ENCODE measurements at regions not wholly inside any gene's neighbourhood (a gene's known extent, or its start where the extent isn't known, plus 50 kb on each side); places are given as distances from the start of the nearest gene placed in this dataset.

GRCh38 chr13:73717632-73718031, 416.6 kb downstream of the KLF12 start:
- peak overlapping the region; percentile 30 for H3K4me3 Mint-ChIP-seq
- no peak overlapping the region for H3K27ac Mint-ChIP-seq
- no peak for DNase-seq (ENCODE audit: low spot score)
- H3K4me1 Mint-ChIP-seq (ENCODE audit: low read depth): peaks cover 57% of the 10 kb centered on the region
- peaks cover 20% of the 10 kb centered on the region for H3K36me3 Mint-ChIP-seq (ENCODE audit: low read depth)
- H3K9me3 Mint-ChIP-seq: no peaks in the 10 kb centered on the region
- H3K27me3 Mint-ChIP-seq (ENCODE audit: insufficient read depth): peaks cover 6% of the 10 kb centered on the region
- intact Hi-C loops (cut with micrococcal nuclease): loop anchor here (1.0 to 10.0 kb wide), 8 partner anchors 105 to 1770 kb away; partner anchors contain the start of genes BORA, KLF12 and MZT1

GRCh38 chr13:73715911-73716510, 418.2 kb downstream of the KLF12 start:
- Mint-ChIP-seq H3K9me3 (no peaks in the 10 kb centered on the region), H3K36me3 (ENCODE audit: low read depth) (peaks cover 25% of the 10 kb centered on the region), H3K27me3 (ENCODE audit: insufficient read depth) (no peaks in the 10 kb centered on the region), H3K4me1 (ENCODE audit: low read depth) (peaks cover 47% of the 10 kb centered on the region), H3K27ac (peak overlapping the region; percentile 81), H3K4me3 (peak overlapping the region; percentile 55)
- intact Hi-C loops (cut with micrococcal nuclease): loop anchor here (1.0 to 10.0 kb wide), 10 partner anchors 14 to 1771 kb away; partner anchors contain the start of genes BORA, MZT1 and PIBF1
- no peak for DNase-seq (ENCODE audit: low spot score)

- DNase-seq (ENCODE audit: low spot score): peak; percentile 61
- Mint-ChIP-seq H3K4me3 (peak overlapping the region; percentile 55), H3K27ac (peak overlapping the region; percentile 81), H3K27me3 (ENCODE audit: insufficient read depth) (no peaks in the 10 kb centered on the region), H3K4me1 (ENCODE audit: low read depth) (peaks cover 47% of the 10 kb centered on the region), H3K36me3 (ENCODE audit: low read depth) (peaks cover 28% of the 10 kb centered on the region), H3K9me3 (no peaks in the 10 kb centered on the region)
- intact Hi-C loops (cut with micrococcal nuclease): loop anchor here (1.0 to 10.0 kb wide), 8 partner anchors 13 to 1772 kb away; partner anchors contain the start of genes BORA, MZT1 and PIBF1
Observed at GRCh38 chr13:73715114-73715910, 418.9 kb downstream of the KLF12 start.

GRCh38 chr13:73714522-73714921, 419.7 kb downstream of the KLF12 start:
- intact Hi-C loops (cut with micrococcal nuclease): loop anchor here (2.0 to 10.0 kb wide), 4 partner anchors 52 to 932 kb away; partner anchors contain the start of gene PIBF1
- Mint-ChIP-seq H3K27me3 (ENCODE audit: insufficient read depth) (no peaks in the 10 kb centered on the region), H3K4me1 (ENCODE audit: low read depth) (peaks cover 47% of the 10 kb centered on the region), H3K27ac (no peak overlapping the region), H3K36me3 (ENCODE audit: low read depth) (peaks cover 28% of the 10 kb centered on the region), H3K4me3 (peak overlapping the region; percentile 35), H3K9me3 (no peaks in the 10 kb centered on the region)
- DNase-seq (ENCODE audit: low spot score): no peak

- Mint-ChIP-seq H3K27me3 (ENCODE audit: insufficient read depth) (no peaks in the 10 kb centered on the region), H3K4me3 (no peak overlapping the region), H3K36me3 (ENCODE audit: low read depth) (peaks cover 18% of the 10 kb centered on the region), H3K4me1 (ENCODE audit: low read depth) (peaks cover 8% of the 10 kb centered on the region), H3K9me3 (no peaks in the 10 kb centered on the region), H3K27ac (no peak overlapping the region)
- intact Hi-C loops (cut with micrococcal nuclease): loop anchor here (1.0 to 10.0 kb wide), 6 partner anchors 294 to 1065 kb away; partner anchors contain the start of gene KLF5
- DNase-seq (ENCODE audit: low spot score): peak; percentile 47
Observed at GRCh38 chr13:73708393-73708985, 425.7 kb downstream of the KLF12 start.

- Mint-ChIP-seq H3K4me3 (no peak overlapping the region), H3K4me1 (ENCODE audit: low read depth) (peaks cover 23% of the 10 kb centered on the region), H3K36me3 (ENCODE audit: low read depth) (peaks cover 6% of the 10 kb centered on the region), H3K27ac (no peak overlapping the region), H3K27me3 (ENCODE audit: insufficient read depth) (no peaks in the 10 kb centered on the region), H3K9me3 (no peaks in the 10 kb centered on the region)
- intact Hi-C loops (cut with micrococcal nuclease): loop anchor here (5.0 to 10.0 kb wide), 2 partner anchors 290 to 1783 kb away; no protein-coding TSS in a partner anchor
- DNase-seq (ENCODE audit: low spot score): no peak
Observed at GRCh38 chr13:73704587-73704986, 429.6 kb downstream of the KLF12 start.

- no peak for DNase-seq (ENCODE audit: low spot score)
- Mint-ChIP-seq H3K36me3 (ENCODE audit: low read depth) (peaks cover 10% of the 10 kb centered on the region), H3K4me3 (no peak overlapping the region), H3K9me3 (no peaks in the 10 kb centered on the region), H3K27me3 (ENCODE audit: insufficient read depth) (no peaks in the 10 kb centered on the region), H3K27ac (no peak overlapping the region), H3K4me1 (ENCODE audit: low read depth) (peaks cover 23% of the 10 kb centered on the region)
- intact Hi-C loops (cut with micrococcal nuclease): loop anchor here (5.0 to 10.0 kb wide), 2 partner anchors 289 to 1784 kb away; no protein-coding TSS in a partner anchor
Observed at GRCh38 chr13:73703606-73704005, 430.6 kb downstream of the KLF12 start.

- Mint-ChIP-seq H3K9me3 (no peaks in the 10 kb centered on the region), H3K4me1 (ENCODE audit: low read depth) (peaks cover 27% of the 10 kb centered on the region), H3K27me3 (ENCODE audit: insufficient read depth) (no peaks in the 10 kb centered on the region), H3K27ac (peak overlapping the region; percentile 65), H3K4me3 (peak overlapping the region; percentile 50), H3K36me3 (ENCODE audit: low read depth) (peaks cover 11% of the 10 kb centered on the region)
- intact Hi-C loops (cut with micrococcal nuclease): loop anchor here (1.0 to 10.0 kb wide), 3 partner anchors 13 to 1785 kb away; no protein-coding TSS in a partner anchor
- peak; percentile 21 for DNase-seq (ENCODE audit: low spot score)
Observed at GRCh38 chr13:73702419-73703071, 431.7 kb downstream of the KLF12 start.

GRCh38 chr13:73701160-73701559, 433.0 kb downstream of the KLF12 start:
- DNase-seq (ENCODE audit: low spot score): no peak
- Mint-ChIP-seq H3K27me3 (ENCODE audit: insufficient read depth) (no peaks in the 10 kb centered on the region), H3K27ac (no peak overlapping the region), H3K9me3 (no peaks in the 10 kb centered on the region), H3K36me3 (ENCODE audit: low read depth) (peaks cover 13% of the 10 kb centered on the region), H3K4me3 (no peak overlapping the region), H3K4me1 (ENCODE audit: low read depth) (peaks cover 32% of the 10 kb centered on the region)
- intact Hi-C loops (cut with micrococcal nuclease): loop anchor here (5.0 to 10.0 kb wide), 2 partner anchors 286 to 1786 kb away; no protein-coding TSS in a partner anchor

GRCh38 chr13:73698859-73699258, 435.3 kb downstream of the KLF12 start:
- intact Hi-C loops (cut with micrococcal nuclease): no loop called here
- Mint-ChIP-seq H3K4me1 (ENCODE audit: low read depth) (peaks cover 28% of the 10 kb centered on the region), H3K27ac (no peak overlapping the region), H3K4me3 (no peak overlapping the region), H3K27me3 (ENCODE audit: insufficient read depth) (no peaks in the 10 kb centered on the region), H3K36me3 (ENCODE audit: low read depth) (peaks cover 28% of the 10 kb centered on the region), H3K9me3 (no peaks in the 10 kb centered on the region)
- DNase-seq (ENCODE audit: low spot score): no peak

GRCh38 chr13:73697166-73697565, 437.0 kb downstream of the KLF12 start:
- Mint-ChIP-seq H3K4me1 (ENCODE audit: low read depth) (peaks cover 11% of the 10 kb centered on the region), H3K27me3 (ENCODE audit: insufficient read depth) (no peaks in the 10 kb centered on the region), H3K4me3 (no peak overlapping the region), H3K36me3 (ENCODE audit: low read depth) (peaks cover 29% of the 10 kb centered on the region), H3K9me3 (no peaks in the 10 kb centered on the region), H3K27ac (no peak overlapping the region)
- no peak for DNase-seq (ENCODE audit: low spot score)
- intact Hi-C loops (cut with micrococcal nuclease): no loop called here

GRCh38 chr13:73696713-73697112, 437.5 kb downstream of the KLF12 start:
- Mint-ChIP-seq H3K27me3 (ENCODE audit: insufficient read depth) (no peaks in the 10 kb centered on the region), H3K36me3 (ENCODE audit: low read depth) (peaks cover 29% of the 10 kb centered on the region), H3K4me1 (ENCODE audit: low read depth) (peaks cover 9% of the 10 kb centered on the region), H3K4me3 (no peak overlapping the region), H3K9me3 (no peaks in the 10 kb centered on the region), H3K27ac (no peak overlapping the region)
- DNase-seq (ENCODE audit: low spot score): no peak
- intact Hi-C loops (cut with micrococcal nuclease): no loop called here
